HG03432 (cell line): ENCODE measurements at regions not wholly inside any gene's neighbourhood (a gene's known extent, or its start where the extent isn't known, plus 50 kb on each side); places are given as distances from the start of the nearest gene placed in this dataset.

Experiments
- ATAC-seq: cut with Tn5 transposase; IDR thresholded peaks from one replicate; pipeline ENCODE4 v1.9.1; 2021; ENCODE audit warnings: mild to moderate bottlenecking, moderate library complexity; ENCODE audit not compliant: unreplicated experiment

DNA sequence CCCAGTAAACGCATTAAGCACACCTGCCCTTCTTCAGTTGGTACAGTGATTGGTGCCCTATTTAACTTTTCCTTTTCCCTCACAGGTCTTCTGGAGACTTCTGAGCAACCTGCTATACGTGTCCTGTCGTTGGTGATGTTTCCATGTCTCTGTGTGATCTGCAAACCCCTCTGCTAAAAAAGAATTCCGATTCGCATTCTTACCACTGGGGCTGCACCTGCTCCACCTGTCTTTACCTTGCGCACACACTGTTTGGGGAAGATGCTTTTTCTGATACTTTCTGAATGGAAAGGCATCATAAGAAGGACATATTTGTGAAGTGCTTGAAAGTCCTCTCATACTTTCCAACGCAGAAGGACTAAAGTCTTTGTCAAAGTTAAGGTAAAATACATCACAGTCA is 323.9 kb upstream of the SOX11 start:
- ATAC-seq, result no peak

DNA sequence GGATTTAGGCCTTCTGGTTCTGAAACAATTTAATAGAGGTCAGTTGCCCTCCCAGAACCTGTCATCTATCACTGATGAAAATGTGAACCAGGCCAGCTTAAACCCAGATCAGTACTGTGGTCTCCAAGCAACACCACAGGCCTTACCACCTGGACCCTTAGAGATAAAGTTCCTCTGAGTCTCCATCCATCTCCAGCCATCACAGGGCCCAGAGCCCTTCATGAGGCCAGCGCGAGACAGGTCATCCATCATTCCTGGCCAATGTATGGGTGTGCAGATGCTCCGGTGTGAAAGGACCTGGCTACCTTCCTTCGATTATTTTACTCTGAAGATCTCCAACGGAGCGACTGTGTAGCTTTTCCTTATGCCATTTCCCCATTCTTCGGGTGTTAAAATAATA is 322.7 kb upstream of the SOX11 start:
- no peak for ATAC-seq

DNA sequence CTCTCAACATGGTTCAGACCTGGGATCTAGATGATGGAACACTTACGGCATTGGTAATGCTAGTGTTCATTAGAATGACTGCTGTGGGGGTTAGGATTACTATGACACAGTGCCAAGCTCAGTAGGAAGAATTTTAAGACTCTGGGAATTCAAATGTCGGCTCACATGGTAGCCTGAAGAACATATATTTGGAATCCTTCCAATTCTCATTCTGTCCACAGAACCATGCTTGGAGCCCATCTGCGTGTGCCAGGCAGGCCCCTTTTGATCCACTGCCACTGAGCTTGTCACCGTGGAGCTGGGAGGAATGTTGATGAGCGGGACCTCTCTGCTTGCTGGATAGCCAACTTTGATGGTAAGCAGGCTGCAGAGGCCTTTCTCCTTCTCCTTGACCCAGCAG is 322.0 kb upstream of the SOX11 start:
- no peak for ATAC-seq

DNA sequence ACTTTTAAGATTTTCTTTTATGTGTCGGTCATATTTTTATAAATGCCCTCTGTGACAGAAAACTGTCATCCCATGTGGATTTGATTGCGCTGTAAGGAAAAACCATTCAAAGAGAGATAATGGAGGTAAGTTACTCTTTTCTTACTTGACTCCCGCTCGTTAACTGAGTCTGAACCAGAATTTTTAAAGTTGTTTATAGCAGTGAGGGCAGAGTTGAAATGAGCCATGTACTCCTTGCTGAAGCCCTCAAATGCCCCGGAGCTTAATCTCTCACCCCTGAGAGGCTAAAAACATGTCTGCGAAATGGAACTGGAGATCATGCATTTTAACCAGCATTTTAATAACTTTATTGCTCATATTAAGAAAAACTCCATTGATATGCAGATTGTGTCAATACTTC is 320.0 kb upstream of the SOX11 start:
- no peak for ATAC-seq

DNA sequence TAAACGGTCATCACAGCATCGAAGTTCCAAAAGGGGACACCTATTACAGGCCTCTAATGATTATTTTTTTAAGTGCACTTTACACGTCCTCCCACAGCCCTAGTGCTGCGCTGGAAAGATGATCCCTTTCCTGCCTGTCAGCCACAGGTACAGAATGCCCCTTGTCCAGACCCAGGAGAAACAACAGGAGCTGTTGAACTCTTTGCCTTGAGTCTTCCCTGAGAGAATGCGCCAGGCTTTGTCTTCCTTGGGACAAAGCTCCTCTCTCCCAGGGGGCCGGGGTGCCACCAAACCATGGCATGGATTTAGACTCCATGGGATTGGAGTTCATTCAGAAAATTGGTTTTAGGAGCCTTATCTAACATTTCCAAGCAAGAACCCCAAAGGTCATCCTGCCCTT is 319.0 kb upstream of the SOX11 start:
- ATAC-seq, result no peak

DNA sequence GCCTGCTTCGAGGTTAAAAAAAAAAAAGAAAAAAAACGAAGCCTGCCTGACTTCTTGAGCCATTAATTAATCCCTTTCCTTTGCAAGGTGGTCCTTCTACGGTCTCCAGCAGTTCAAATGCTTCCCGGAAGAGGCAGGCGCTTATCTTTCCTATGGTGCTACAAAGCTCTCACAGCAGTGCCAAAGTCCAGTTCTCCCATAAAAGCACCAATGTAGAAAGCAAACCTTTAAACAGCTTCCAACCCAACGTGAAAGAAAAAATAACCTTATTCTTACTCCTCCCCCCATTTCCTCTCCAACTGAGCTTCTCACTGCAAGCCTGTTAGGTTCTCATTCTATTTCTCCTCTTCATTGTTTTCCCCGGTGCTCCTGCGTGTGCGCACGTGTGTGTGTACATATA is 317.4 kb upstream of the SOX11 start:
- ATAC-seq, result no peak

DNA sequence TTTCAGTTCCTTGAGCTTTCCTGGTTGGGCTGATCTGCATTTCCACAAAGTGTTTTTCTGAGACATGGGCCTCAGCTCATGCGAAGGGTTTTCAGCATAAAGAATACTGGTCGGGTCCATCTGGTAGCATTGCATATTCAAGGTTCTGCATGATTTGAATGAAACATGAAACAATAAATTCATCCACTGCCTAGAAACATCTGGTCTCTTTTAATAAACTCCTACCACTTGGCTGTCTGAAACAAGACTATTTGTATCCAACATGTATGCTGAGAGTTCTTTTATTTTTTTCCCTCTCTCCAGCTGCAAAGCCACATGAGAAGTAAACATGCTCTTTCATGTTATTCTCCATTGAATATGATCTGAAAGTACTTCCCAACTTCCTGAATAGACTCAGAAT is 314.9 kb upstream of the SOX11 start:
- no peak for ATAC-seq

- ATAC-seq, result no peak
These were observed 312.4 kb upstream of the SOX11 start for GRCh38 chr2:5379811-5380210.

GRCh38 chr2:5385596-5385995 is 306.6 kb upstream of the SOX11 start:
- no peak for ATAC-seq

- ATAC-seq, result no peak
These were observed 304.8 kb upstream of the SOX11 start for GRCh38 chr2:5387406-5387805.

- no peak for ATAC-seq
These were observed 302.4 kb upstream of the SOX11 start for GRCh38 chr2:5389740-5390139.

GRCh38 chr2:5391362-5391761 is 300.8 kb upstream of the SOX11 start:
- ATAC-seq, result no peak

GRCh38 chr2:5392658-5393057 is 299.5 kb upstream of the SOX11 start:
- ATAC-seq, result no peak

- no peak for ATAC-seq
These were observed 298.7 kb upstream of the SOX11 start for GRCh38 chr2:5393474-5393873.

- ATAC-seq, result no peak
These were observed 298.0 kb upstream of the SOX11 start for GRCh38 chr2:5394223-5394622.

GRCh38 chr2:5401115-5401657 is 291.0 kb upstream of the SOX11 start:
- no peak for ATAC-seq

- no peak for ATAC-seq
These were observed 288.8 kb upstream of the SOX11 start for GRCh38 chr2:5403392-5403791.

DNA sequence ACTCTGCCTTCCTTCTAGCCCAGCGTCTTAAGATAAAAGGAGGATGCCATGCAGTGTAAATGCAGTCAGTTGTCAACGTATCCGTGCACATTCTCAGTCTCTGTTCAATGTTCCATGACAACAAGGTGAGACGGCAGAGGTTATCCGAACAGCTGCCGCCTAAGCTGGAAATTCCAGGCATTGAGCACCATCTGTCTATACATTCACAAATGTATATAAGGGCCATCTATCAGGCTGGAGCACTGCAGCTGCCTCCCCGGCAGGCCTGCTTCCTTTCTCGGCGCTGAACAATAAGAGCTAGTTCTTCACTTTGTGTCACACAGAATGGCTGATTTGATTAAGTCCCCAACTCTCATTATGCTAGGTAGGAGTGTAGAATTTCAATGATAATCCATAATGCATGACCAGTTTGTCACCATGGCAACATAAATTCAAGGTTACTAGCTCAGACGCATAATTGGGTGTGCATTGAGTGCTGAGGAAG is 282.2 kb upstream of the SOX11 start:
- no peak for ATAC-seq

DNA sequence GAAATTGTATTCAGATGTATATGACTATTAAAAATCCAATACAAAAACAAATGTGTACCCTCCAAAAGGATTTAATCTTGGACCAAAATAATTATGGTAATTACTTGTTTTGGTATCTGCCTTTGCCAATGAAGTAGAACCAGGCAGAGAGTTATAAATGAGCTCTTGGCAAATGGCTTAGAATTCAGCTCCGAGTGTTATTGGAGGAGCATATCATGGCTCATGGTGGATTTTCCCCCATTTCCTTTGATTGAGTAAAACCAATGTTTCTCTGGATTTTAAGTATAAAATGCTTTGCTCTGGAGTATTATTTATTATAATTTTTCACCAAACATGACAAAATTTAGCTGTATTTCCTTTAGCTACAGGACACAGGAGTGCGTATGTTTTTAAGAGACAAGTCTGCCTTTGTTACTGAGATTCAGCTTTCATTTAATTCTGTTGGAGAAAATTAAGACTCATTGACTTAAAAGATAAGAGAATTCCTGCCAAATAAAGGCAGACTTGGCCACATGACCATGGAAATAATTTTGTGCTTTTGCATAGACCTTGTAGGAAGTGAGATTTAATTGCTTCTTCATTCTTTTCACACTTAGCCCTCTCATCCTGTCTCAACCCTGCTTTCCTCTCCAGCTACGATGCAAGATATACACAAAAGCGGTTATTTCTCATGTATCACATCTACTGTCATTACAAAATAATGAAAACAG is 281.0 kb upstream of the SOX11 start:
- ATAC-seq, result no peak

DNA sequence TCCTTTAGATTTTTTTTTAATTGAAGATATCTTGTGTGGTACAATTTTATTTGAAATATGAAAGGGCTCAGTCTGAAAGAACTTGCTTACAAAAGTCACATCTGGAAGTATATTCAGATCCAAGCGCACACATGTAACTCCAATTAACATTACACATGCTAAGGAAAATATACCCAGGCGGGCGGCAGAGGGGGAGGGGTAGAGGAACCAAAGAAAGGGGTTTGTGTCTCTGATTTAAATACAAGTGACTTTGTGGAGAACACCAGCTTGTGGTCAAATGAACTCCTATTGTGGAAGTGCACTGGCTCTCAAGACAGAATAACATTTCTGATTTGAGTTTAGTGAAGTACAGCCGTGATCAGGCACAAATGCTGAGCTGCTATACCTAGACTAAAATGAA is 280.2 kb upstream of the SOX11 start:
- ATAC-seq, result no peak

- ATAC-seq, result no peak
These were observed 258.3 kb upstream of the SOX11 start for GRCh38 chr2:5433855-5434254.

DNA sequence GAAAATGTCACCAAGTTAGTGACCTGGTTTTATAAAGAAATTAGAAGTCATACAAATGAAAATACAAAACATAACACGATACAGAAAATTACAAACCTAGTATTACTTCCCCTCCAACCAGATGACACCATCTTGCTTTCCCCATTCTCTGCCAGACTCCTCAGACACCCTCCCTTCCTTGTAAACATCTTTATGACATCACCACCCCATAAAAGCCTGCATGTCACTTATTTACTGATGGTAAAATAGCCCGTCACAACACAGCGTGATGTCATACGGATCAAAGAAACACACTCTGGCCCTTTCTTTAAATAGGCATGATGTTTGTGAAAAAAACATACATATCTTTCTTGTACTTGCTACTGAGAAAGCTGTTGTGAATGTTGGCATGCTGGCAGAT is 254.8 kb upstream of the SOX11 start:
- no peak for ATAC-seq

DNA sequence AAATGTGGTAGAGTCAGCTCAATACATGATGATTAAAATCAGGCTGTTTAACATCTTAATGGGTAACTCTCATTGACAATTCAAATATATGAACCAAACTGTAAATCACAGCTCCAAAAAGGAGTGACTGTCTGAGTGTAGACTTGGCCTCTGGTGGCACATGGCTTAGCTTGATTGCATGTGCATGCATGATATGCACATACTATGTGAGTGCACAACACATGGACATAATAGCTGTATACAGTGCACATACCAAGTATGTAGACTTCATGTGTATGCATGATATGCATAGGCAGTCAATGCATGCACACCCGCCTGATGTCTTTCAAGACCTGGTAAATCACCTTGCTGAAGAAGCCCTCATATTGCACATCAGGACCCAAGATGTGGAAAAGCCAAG is 252.0 kb upstream of the SOX11 start:
- ATAC-seq, result no peak
